ENCODE measurements at regions not wholly inside any gene's neighbourhood (a gene's known extent, or its start where the extent isn't known, plus 50 kb on each side); places are given as distances from the start of the nearest gene placed in this dataset.

GRCh38 chr5:118551031-118551430 is 437.3 kb downstream of the DTWD2 start:
- H3K9me3 ChIP-seq (ENCODE audit: insufficient read depth, low read length): no peaks in the 10 kb centered on the region
- no peak overlapping the region for H3K4me2 ChIP-seq (ENCODE audit: low read length)
- no peak overlapping the region for H3K4me3 ChIP-seq (ENCODE audit: low read length)
- H3K4me1 ChIP-seq (ENCODE audit: low read length): peaks cover 21% of the 10 kb centered on the region
- H3K79me2 ChIP-seq (ENCODE audit: low read length): no peaks in the 10 kb centered on the region
- no peaks in the 10 kb centered on the region for H4K20me1 ChIP-seq (ENCODE audit: insufficient read depth, low read length)
- no peak overlapping the region for H2AFZ ChIP-seq (ENCODE audit: low read depth, low read length)
- H3K36me3 ChIP-seq (replicated peaks; ENCODE audit: low read depth, low read length): no peaks in the 10 kb centered on the region
- H3K27ac ChIP-seq (ENCODE audit: low read length): no peak overlapping the region
- no peak overlapping the region for H3K9ac ChIP-seq (ENCODE audit: low read length)
- no peaks in the 10 kb centered on the region for H3K27me3 ChIP-seq (ENCODE audit: low read depth, low read length)
- TF ChIP-seq, protein P1, sequence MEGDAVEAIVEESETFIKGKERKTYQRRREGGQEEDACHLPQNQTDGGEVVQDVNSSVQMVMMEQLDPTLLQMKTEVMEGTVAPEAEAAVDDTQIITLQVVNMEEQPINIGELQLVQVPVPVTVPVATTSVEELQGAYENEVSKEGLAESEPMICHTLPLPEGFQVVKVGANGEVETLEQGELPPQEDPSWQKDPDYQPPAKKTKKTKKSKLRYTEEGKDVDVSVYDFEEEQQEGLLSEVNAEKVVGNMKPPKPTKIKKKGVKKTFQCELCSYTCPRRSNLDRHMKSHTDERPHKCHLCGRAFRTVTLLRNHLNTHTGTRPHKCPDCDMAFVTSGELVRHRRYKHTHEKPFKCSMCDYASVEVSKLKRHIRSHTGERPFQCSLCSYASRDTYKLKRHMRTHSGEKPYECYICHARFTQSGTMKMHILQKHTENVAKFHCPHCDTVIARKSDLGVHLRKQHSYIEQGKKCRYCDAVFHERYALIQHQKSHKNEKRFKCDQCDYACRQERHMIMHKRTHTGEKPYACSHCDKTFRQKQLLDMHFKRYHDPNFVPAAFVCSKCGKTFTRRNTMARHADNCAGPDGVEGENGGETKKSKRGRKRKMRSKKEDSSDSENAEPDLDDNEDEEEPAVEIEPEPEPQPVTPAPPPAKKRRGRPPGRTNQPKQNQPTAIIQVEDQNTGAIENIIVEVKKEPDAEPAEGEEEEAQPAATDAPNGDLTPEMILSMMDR (IDR thresholded peaks at IDR 0.05; ENCODE audit: low read depth, low read length): no peak
- TF ChIP-seq EZH2phosphoT487 (IDR thresholded peaks at IDR 0.05; ENCODE audit: low read depth): no peak

DNA sequence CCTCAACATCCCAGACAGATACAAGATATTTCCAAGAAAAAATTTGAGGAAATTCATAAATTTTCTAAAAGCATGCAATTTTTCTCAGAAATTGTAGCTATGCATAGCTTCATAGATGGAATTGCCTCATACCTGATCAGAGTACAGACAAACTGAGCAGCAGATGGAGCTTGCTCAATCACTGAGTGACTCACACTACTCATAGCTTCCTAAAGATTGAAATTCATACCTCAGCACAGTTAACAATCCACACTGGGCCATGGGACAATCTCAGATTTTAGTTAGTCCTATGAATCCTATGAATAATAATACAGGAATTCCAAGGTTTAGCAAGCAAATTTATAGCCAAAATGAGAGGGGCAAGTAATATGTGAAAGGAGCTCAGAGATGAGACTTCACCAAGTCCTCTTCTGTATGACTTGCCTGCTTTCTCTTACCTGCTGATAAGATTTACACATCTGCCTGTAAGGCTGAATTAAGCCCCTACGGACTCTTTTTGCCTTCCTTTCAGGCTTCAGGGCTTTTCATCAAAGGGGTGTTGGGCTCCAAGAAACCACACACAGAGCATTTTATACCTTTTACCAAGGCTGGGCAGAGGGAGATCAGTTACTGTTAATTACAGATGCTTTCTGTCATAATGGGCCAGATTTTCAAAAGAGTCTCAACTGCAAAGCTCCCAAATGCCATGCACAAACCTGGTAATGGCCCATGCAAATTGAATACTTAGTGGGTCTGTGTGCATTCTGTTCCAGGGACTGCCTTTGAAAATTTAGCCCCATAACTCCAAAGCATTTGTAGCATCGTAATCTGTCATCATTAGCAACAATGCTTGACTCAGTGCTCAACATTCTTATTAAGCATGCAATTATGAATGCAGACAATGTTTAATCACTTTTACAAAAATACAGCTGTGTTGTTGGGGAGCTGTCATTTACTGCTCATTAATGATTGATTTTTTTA is 439.3 kb downstream of the DTWD2 start:
- H3K4me2 ChIP-seq (ENCODE audit: low read length): no peak overlapping the region

GRCh38 chr5:118545470-118545869 is 442.9 kb downstream of the DTWD2 start:
- H4K20me1 ChIP-seq (ENCODE audit: insufficient read depth, low read length): no peaks in the 10 kb centered on the region
- H3K9ac ChIP-seq (ENCODE audit: low read length): no peak overlapping the region
- no peak overlapping the region for H3K27ac ChIP-seq (ENCODE audit: low read length)
- no peak overlapping the region for H2AFZ ChIP-seq (ENCODE audit: low read depth, low read length)
- no peak for TF ChIP-seq EZH2phosphoT487 (IDR thresholded peaks at IDR 0.05; ENCODE audit: low read depth)
- TF ChIP-seq, protein P1 (IDR thresholded peaks at IDR 0.05; ENCODE audit: low read depth, low read length): no peak
- H3K36me3 ChIP-seq (replicated peaks; ENCODE audit: low read depth, low read length): no peaks in the 10 kb centered on the region
- peaks cover 14% of the 10 kb centered on the region for H3K4me1 ChIP-seq (ENCODE audit: low read length)
- H3K79me2 ChIP-seq (ENCODE audit: low read length): no peaks in the 10 kb centered on the region
- H3K4me3 ChIP-seq (ENCODE audit: low read length): peak overlapping the region; percentile 43
- peak overlapping the region; percentile 62 for H3K4me2 ChIP-seq (ENCODE audit: low read length)
- no peaks in the 10 kb centered on the region for H3K27me3 ChIP-seq (ENCODE audit: low read depth, low read length)
- no peaks in the 10 kb centered on the region for H3K9me3 ChIP-seq (ENCODE audit: insufficient read depth, low read length)

More for the DNA sequence above, 439.3 kb downstream of the DTWD2 start:
- Histone ChIP-seq H4K20me1 (ENCODE audit: insufficient read depth, low read length) (no peaks in the 10 kb centered on the region), H3K9me3 (ENCODE audit: insufficient read depth, low read length) (no peaks in the 10 kb centered on the region), H3K4me1 (ENCODE audit: low read length) (peaks cover 20% of the 10 kb centered on the region), H3K27me3 (ENCODE audit: low read depth, low read length) (no peaks in the 10 kb centered on the region), H2AFZ (ENCODE audit: low read depth, low read length) (no peak overlapping the region), H3K27ac (ENCODE audit: low read length) (no peak overlapping the region), H3K9ac (ENCODE audit: low read length) (no peak overlapping the region), H3K79me2 (ENCODE audit: low read length) (no peaks in the 10 kb centered on the region), H3K4me3 (ENCODE audit: low read length) (no peak overlapping the region), H3K36me3 (replicated peaks; ENCODE audit: low read depth, low read length) (no peaks in the 10 kb centered on the region)
- no peak for TF ChIP-seq EZH2phosphoT487 (IDR thresholded peaks at IDR 0.05; ENCODE audit: low read depth)
- TF ChIP-seq, protein P1 (IDR thresholded peaks at IDR 0.05; ENCODE audit: low read depth, low read length): no peak

GRCh38 chr5:118544887-118545449 is 443.4 kb downstream of the DTWD2 start:
- Histone ChIP-seq H3K9me3 (ENCODE audit: insufficient read depth, low read length) (no peaks in the 10 kb centered on the region), H3K4me1 (ENCODE audit: low read length) (peaks cover 14% of the 10 kb centered on the region), H3K4me2 (ENCODE audit: low read length) (peak overlapping the region; percentile 62), H2AFZ (ENCODE audit: low read depth, low read length) (no peak overlapping the region), H3K9ac (ENCODE audit: low read length) (no peak overlapping the region), H3K27me3 (ENCODE audit: low read depth, low read length) (no peaks in the 10 kb centered on the region), H3K4me3 (ENCODE audit: low read length) (peak overlapping the region; percentile 43), H3K36me3 (replicated peaks; ENCODE audit: low read depth, low read length) (no peaks in the 10 kb centered on the region), H3K79me2 (ENCODE audit: low read length) (no peaks in the 10 kb centered on the region), H4K20me1 (ENCODE audit: insufficient read depth, low read length) (no peaks in the 10 kb centered on the region), H3K27ac (ENCODE audit: low read length) (no peak overlapping the region)
- TF ChIP-seq, protein P1 (IDR thresholded peaks at IDR 0.05; ENCODE audit: low read depth, low read length): no peak
- no peak for TF ChIP-seq EZH2phosphoT487 (IDR thresholded peaks at IDR 0.05; ENCODE audit: low read depth)

All from OCI-LY3 (cell line).